Right atrium auricular region (tissue), 2 donors: ENCODE measurements at regions not wholly inside any gene's neighbourhood (a gene's known extent, or its start where the extent isn't known, plus 50 kb on each side); places are given as distances from the start of the nearest gene placed in this dataset.
A peak's percentile ranks its signal among the peaks of the same experiment; 100 is the strongest.

ENCODE experiments used
- DNase-seq: peaks from one replicate; pipeline ENCODE4 v3.0.0-alpha.2; 2019; ENCODE audit warnings: low spot score
- H3K27ac ChIP-seq, 2 donors: fragments of 200-600 bp; sonication (generic); 1 replicate in 1 of 2; 2 replicates in 1 of 2; pipeline ENCODE4 v1.5.1; 2016 to 2019
- H3K27me3 ChIP-seq, 2 donors: fragments of 200-600 bp; sonication (generic); one replicate each; pipeline versions ENCODE4 v1.5.1 to v1.6.0; 2017 to 2019
- H3K36me3 ChIP-seq: fragments of 200-600 bp; sonication (generic); one replicate; pipeline ENCODE4 v1.5.1; 2016
- H3K4me1 ChIP-seq, 2 donors: fragments of 200-600 bp; sonication (generic); one replicate each; pipeline versions ENCODE4 v1.5.1 to v1.6.0; 2017 to 2019
- H3K4me3 ChIP-seq, 2 donors: fragments of 200-600 bp; sonication (generic); 1 replicate in 1 of 2; 2 replicates in 1 of 2; pipeline ENCODE4 v1.5.1; 2017 to 2019; ENCODE audit warnings: mild to moderate bottlenecking in 1 of 2, moderate library complexity in 1 of 2
- H3K9me3 ChIP-seq, 2 donors: fragments of 200-600 bp; sonication (generic); one replicate each; pipeline ENCODE4 v1.5.1; 2019
- CTCF ChIP-seq, 2 donors: fragments of 200-600 bp; sonication (generic); IDR thresholded peaks; one replicate each; pipeline ENCODE4 v1.5.1; 2019; ENCODE audit warnings: antibody characterized with exemption in 2 of 2

DNA sequence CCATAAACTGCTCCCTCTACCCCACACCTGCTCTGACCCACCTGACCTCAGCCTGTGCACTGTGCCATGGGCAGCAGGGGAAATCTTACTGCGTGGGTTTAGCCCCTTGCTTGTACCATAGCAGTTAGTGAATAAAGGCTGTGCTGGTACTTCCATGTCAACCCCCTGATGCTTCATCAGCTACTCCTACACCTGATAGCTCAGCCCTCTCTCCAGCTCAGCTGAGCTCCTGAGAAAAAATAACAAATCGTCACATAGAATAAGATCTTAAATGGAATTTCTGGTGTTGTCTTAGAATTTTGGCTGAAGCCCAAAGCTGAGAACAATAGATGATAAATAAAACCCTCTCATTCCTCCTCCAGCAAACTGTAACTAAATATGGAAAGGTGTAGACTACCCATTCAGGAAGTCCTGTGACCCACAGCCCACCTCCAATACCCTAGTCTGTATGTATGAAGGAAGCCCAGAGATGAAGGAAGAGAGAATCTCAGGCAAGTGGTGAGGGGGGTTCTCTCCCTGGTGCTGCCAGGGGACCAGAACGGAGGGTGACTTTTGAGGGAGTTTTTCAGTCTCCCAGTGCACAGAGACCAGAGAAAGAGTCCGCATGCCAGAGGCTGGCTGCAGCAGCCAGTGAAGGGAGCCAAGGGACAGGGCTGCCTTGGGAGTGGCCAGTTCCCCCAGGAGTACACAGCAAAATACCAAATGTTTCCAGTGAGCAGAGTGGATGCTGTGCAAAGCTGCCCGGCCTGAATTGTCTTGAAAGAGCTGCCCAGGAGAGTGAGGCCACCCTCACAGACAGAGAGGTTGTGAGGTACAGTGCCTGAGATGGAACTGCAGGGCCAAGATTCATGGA lies 227.3 kb downstream of the QDPR start:
- H3K27ac ChIP-seq: no peak overlapping the region
- H3K9me3 ChIP-seq: no peaks in the 10 kb centered on the region
- H3K4me3 ChIP-seq: no peak overlapping the region
- no peaks in the 10 kb centered on the region for H3K36me3 ChIP-seq
- no peak for DNase-seq
- peaks cover 0 to 19% of the 10 kb centered on the region in 2 donors for H3K4me1 ChIP-seq
- TF ChIP-seq CTCF (IDR thresholded peaks at IDR 0.05): no peak
- no peaks in the 10 kb centered on the region for H3K27me3 ChIP-seq

DNA sequence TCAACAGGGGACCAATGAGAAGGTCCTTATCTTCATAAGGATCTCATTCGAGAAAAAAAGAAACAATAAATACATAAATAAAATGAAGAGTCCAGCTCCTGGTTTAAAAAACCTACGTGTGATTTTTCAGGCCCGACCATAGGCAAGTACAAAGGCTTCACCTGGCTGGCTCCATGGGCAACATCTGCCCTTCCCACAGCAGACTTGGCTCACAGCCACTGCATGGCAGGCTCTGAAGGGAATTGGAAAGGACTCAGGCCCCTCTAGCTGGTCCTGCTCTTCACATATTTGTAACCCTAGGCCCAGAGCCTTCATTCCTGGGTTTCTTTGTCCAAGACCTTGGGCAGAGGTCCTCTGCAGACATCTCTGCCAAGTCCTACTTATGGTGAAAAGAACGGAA lies 228.1 kb downstream of the QDPR start:
- Histone ChIP-seq H3K9me3 (no peaks in the 10 kb centered on the region), H3K27ac (no peak overlapping the region), H3K4me3 (no peak overlapping the region), H3K27me3 (no peaks in the 10 kb centered on the region), H3K36me3 (no peaks in the 10 kb centered on the region), H3K4me1 (peaks cover 0 to 19% of the 10 kb centered on the region in 2 donors)
- no peak for TF ChIP-seq CTCF (IDR thresholded peaks at IDR 0.05)
- no peak for DNase-seq

- no peak for TF ChIP-seq CTCF (IDR thresholded peaks at IDR 0.05)
- H3K27me3 ChIP-seq: no peaks in the 10 kb centered on the region
- H3K4me1 ChIP-seq: peaks cover 0 to 19% of the 10 kb centered on the region in 2 donors
- no peak for DNase-seq
- H3K27ac ChIP-seq: no peak overlapping the region
- no peak overlapping the region for H3K4me3 ChIP-seq
- no peaks in the 10 kb centered on the region for H3K9me3 ChIP-seq
- H3K36me3 ChIP-seq: no peaks in the 10 kb centered on the region
Measured at GRCh38 chr4:17283251-17283650, 228.6 kb downstream of the QDPR start.

- no peaks in the 10 kb centered on the region for H3K9me3 ChIP-seq
Measured at GRCh38 chr4:17280261-17281018, 231.4 kb downstream of the QDPR start.

GRCh38 chr4:17276776-17277175 lies 235.1 kb downstream of the QDPR start:
- no peak for TF ChIP-seq CTCF (IDR thresholded peaks at IDR 0.05)
- no peak overlapping the region for H3K4me3 ChIP-seq
- H3K9me3 ChIP-seq: no peaks in the 10 kb centered on the region
- peak overlapping the region; percentile 14 to 25 for H3K27ac ChIP-seq
- no peaks in the 10 kb centered on the region for H3K27me3 ChIP-seq
- DNase-seq: peak; percentile 65
- H3K4me1 ChIP-seq: peaks cover 0 to 7% of the 10 kb centered on the region in 2 donors
- H3K36me3 ChIP-seq: no peaks in the 10 kb centered on the region

More at GRCh38 chr4:17280261-17281018, 231.4 kb downstream of the QDPR start:
- H3K4me1 ChIP-seq: peaks cover 0 to 25% of the 10 kb centered on the region in 2 donors
- H3K27me3 ChIP-seq: no peaks in the 10 kb centered on the region
- TF ChIP-seq CTCF (IDR thresholded peaks at IDR 0.05): no peak
- H3K36me3 ChIP-seq: no peaks in the 10 kb centered on the region
- no peak overlapping the region for H3K4me3 ChIP-seq
- H3K27ac ChIP-seq: no peak overlapping the region
- DNase-seq: no peak
